Stimulated activated CD4-positive, alpha-beta T cell treated with anti-CD3 and anti-CD28 coated beads, Interleukin-15, amount 100 ng/mL, for 1 hour (primary cell): ENCODE measurements at regions not wholly inside any gene's neighbourhood (a gene's known extent, or its start where the extent isn't known, plus 50 kb on each side); places are given as distances from the start of the nearest gene placed in this dataset.
"Not testable (repeated sequence)": the region's sequence is repeated elsewhere in the genome, so short reads cannot be mapped to it uniquely, and the experiment has no call there.

Source experiments
- DNase-seq, 2 donors: peaks; one replicate each; pipeline ENCODE4 v3.0.0-alpha.2; 2020; ENCODE audit warnings: low read depth in 1 of 2, low spot score in 1 of 2

- no peak for DNase-seq
These were observed 420.3 kb downstream of the RSL24D1 start for GRCh38 chr15:54776410-54776809.

GRCh38 chr15:54772663-54773062 is 424.1 kb downstream of the RSL24D1 start:
- DNase-seq: no peak

GRCh38 chr15:54749461-54749860 is 447.3 kb downstream of the RSL24D1 start:
- not testable (repeated sequence) for DNase-seq

- DNase-seq: no peak
These were observed 474.3 kb downstream of the RSL24D1 start for GRCh38 chr15:54722342-54722986.

GRCh38 chr15:54719325-54719724 is 477.4 kb downstream of the RSL24D1 start:
- DNase-seq: no peak

- no peak for DNase-seq
These were observed 488.7 kb downstream of the RSL24D1 start for GRCh38 chr15:54707805-54708752.

GRCh38 chr15:54687628-54688027 is 509.1 kb downstream of the RSL24D1 start:
- no peak for DNase-seq
